Ovary (tissue), 3 donors: ENCODE measurements at regions not wholly inside any gene's neighbourhood (a gene's known extent, or its start where the extent isn't known, plus 50 kb on each side); places are given as distances from the start of the nearest gene placed in this dataset.

Source experiments
- CTCF ChIP-seq, 3 donors: fragments of 450-650 bp in 2 of 3; fragments of 200-600 bp in 1 of 3; IDR thresholded peaks; one replicate each; pipeline versions ENCODE4 v1.5.1 to v1.8.0; 2016 to 2022; ENCODE audit warnings: antibody characterized with exemption in 3 of 3, mild to moderate bottlenecking in 1 of 3
- EP300 ChIP-seq: sonication (generic); formaldehyde crosslinking; IDR thresholded peaks from one replicate; pipeline ENCODE4 v1.6.1; 2017; ENCODE audit warnings: antibody characterized with exemption
- POLR2A ChIP-seq: fragments of 450-650 bp; IDR thresholded peaks from one replicate; pipeline ENCODE4 v1.6.1; 2017; ENCODE audit warnings: antibody characterized with exemption, mild to moderate bottlenecking, moderate library complexity
- donor health status: DM: no; HTN: no; CAD: no.

GRCh38 chr6:12537389-12537788, 179.2 kb upstream of the PHACTR1 start:
- no peak for TF ChIP-seq POLR2A
- TF ChIP-seq EP300: no peak
- no peak for TF ChIP-seq CTCF (IDR thresholded peaks at IDR 0.05)
